ENCODE measurements at regions not wholly inside any gene's neighbourhood (a gene's known extent, or its start where the extent isn't known, plus 50 kb on each side); places are given as distances from the start of the nearest gene placed in this dataset.

GRCh38 chr10:100688201-100688600 lies 57.2 kb upstream of the PAX2 start:
- ATAC-seq (ENCODE audit: low read depth) (no peak), DNase-seq (no peak)
- H3K14ac ChIP-seq (replicated peaks; ENCODE audit: low read depth, low read length), result no peak overlapping the region
- no peak overlapping the region for H2BK120ac ChIP-seq (ENCODE audit: low read depth, low read length)
- intact Hi-C loops (cut with micrococcal nuclease), result no loop called here
- H3K27me3 ChIP-seq (ENCODE audit: control insufficient read depth, insufficient read depth, low read length), result peaks cover 59% of the 10 kb centered on the region
- in situ Hi-C loops (cut with MboI; ENCODE audit: low sequenced_read_pairs), result no loop called here
- no peak overlapping the region for H4K91ac ChIP-seq (ENCODE audit: insufficient read depth, low read depth, low read length)
- no peak overlapping the region for H3K27ac ChIP-seq (ENCODE audit: insufficient read depth, low read length)
- H3K4me1 ChIP-seq (ENCODE audit: control insufficient read depth, insufficient read depth, low read length), result no peaks in the 10 kb centered on the region
- no peak overlapping the region for H3K56ac ChIP-seq (ENCODE audit: extremely low read depth, insufficient read depth, low read length)
- H3K4me2 ChIP-seq (ENCODE audit: low read depth, low read length), result no peak overlapping the region
- H3K9me3 ChIP-seq (ENCODE audit: control insufficient read depth, insufficient read depth, low read length), result no peaks in the 10 kb centered on the region
- dilution Hi-C loops (cut with HindIII; ENCODE audit: low sequenced_read_pairs, unreplicated experiment), result no loop called here
- no peak overlapping the region for H2AK5ac ChIP-seq (ENCODE audit: low read depth, low read length)
- H2BK20ac ChIP-seq (ENCODE audit: low read depth, low read length), result no peak overlapping the region
- H3K23ac ChIP-seq (ENCODE audit: low read depth, low read length), result no peak overlapping the region
- no peak overlapping the region for H2BK5ac ChIP-seq (ENCODE audit: low read depth, low read length, poor library complexity, severe bottlenecking)
- no peak overlapping the region for H2AK9ac ChIP-seq (replicated peaks; ENCODE audit: low read depth, low read length, poor library complexity)
- no peaks in the 10 kb centered on the region; the same call in 1 of the 2 replicates for H3K9me1 ChIP-seq (ENCODE audit: insufficient read depth, low read length)
- H3K18ac ChIP-seq (ENCODE audit: low read depth, low read length), result no peak overlapping the region
- no peaks in the 10 kb centered on the region for H3K79me1 ChIP-seq (ENCODE audit: low read depth in 1 of 2, low read length in 2 of 2)
- H2BK15ac ChIP-seq (ENCODE audit: low read depth, low read length), result no peak overlapping the region
- POLR2A ChIA-PET (ENCODE audit: unreplicated experiment), result no interaction called here
- no peak overlapping the region for H4K5ac ChIP-seq (ENCODE audit: low read depth, low read length)
- H4K20me1 ChIP-seq (ENCODE audit: insufficient read depth, low read length), result no peaks in the 10 kb centered on the region
- no peak overlapping the region for H3K9ac ChIP-seq (ENCODE audit: low read depth, low read length)
- H3K4ac ChIP-seq (ENCODE audit: low read depth, low read length), result no peak overlapping the region
- no peak overlapping the region for H2AFZ ChIP-seq (replicated peaks; ENCODE audit: low read length, poor library complexity)
- 0% methylated on average over 1 of the region's 6 CpGs; no CpG with 5 or more reads in 1 of the 2 experiments for WGBS, 2 experiments (ENCODE audit: extremely low coverage in 2 of 2, insufficient read length in 1 of 2)
- no peak overlapping the region for H4K8ac ChIP-seq (ENCODE audit: low read depth in 2 of 2, low read length in 2 of 2)
- H3K4me3 ChIP-seq (ENCODE audit: insufficient read depth, low read depth, low read length), result no peak overlapping the region
- TF ChIP-seq CEBPB (IDR thresholded peaks at IDR 0.05; ENCODE audit: low read depth, low read length) (no peak), RFX5 (IDR thresholded peaks at IDR 0.05; ENCODE audit: low read depth, low read length) (no peak), RAD21 (IDR thresholded peaks at IDR 0.05; ENCODE audit: low read length) (no peak), CTCF (conservative IDR thresholded peaks at IDR 0.05; ENCODE audit: low read depth, low read length) (no peak), CHD1 (IDR thresholded peaks at IDR 0.05; ENCODE audit: low read depth, low read length) (no peak), FOS (IDR thresholded peaks at IDR 0.05; ENCODE audit: low read depth, low read length) (no peak), NFE2L2 (IDR thresholded peaks at IDR 0.05; ENCODE audit: low read depth, low read length) (no peak), POLR2A (IDR thresholded peaks at IDR 0.05; ENCODE audit: low read depth, low read length) (no peak), SMC3 (IDR thresholded peaks at IDR 0.05; ENCODE audit: low read depth, low read length) (no peak), ELK1 (IDR thresholded peaks at IDR 0.05; ENCODE audit: borderline replicate concordance, low read depth, low read length) (no peak), RCOR1 (IDR thresholded peaks at IDR 0.05; ENCODE audit: insufficient replicate concordance, low read length) (no peak), MAZ (IDR thresholded peaks at IDR 0.05; ENCODE audit: borderline replicate concordance, low read depth, low read length) (no peak), BHLHE40 (IDR thresholded peaks at IDR 0.05; ENCODE audit: low read depth, low read length) (no peak), MXI1 (IDR thresholded peaks at IDR 0.05; ENCODE audit: borderline replicate concordance, low read depth, low read length) (no peak), MAFK (IDR thresholded peaks at IDR 0.05; ENCODE audit: low read depth, low read length) (no peak), USF2 (IDR thresholded peaks at IDR 0.05; ENCODE audit: low read depth, low read length) (no peak)
- no peaks in the 10 kb centered on the region for H3K36me3 ChIP-seq (ENCODE audit: control insufficient read depth, insufficient read depth, low read length)
- CTCF ChIA-PET, result no interaction called here
- BruUV-seq (replicated peaks), result no TSS peak
